ENCODE measurements at regions not wholly inside any gene's neighbourhood (a gene's known extent, or its start where the extent isn't known, plus 50 kb on each side); places are given as distances from the start of the nearest gene placed in this dataset.

DNA sequence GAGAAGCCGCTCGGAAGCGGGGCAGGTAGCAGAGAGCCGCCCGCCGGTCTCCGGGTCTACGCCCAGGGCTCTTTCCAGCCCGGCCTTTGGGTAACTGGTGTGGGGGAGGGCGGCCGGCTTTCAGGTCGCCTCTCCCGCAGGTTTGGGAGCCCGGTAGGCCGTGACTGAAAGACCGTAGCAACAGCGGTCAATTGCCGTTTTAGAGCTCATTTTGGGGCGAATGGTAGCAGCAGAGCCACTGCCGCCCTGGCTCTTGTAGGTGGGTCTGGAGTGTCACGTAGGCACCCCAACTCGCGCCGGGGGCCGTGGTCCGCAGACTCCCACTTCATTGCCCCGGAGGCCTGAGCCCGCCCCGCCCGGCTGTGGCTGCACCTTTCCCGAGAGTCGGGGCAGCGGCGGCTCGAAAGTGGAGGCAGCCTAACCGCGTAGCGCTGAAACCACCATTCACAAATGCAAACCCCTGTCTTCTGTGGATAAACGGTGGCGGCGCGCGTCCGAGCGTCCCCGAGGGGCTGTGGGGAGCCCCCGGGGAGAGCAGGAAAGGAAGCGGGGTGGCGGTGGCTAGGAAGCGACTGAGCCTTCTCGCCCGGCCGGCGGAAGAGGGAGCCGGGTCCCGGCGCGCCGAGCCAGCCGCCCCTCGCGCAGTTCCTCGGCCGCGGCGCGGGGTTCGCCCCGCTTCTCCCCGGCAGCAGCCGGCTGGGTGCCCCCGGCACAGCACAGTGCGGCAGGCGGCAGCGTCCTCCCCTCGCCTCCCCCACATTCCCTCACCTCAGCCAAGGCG is 2185.1 kb upstream of the TENM3 start:
- peaks cover 0 to 4% of the 10 kb centered on the region in 2 donors for H3K9me3 Mint-ChIP-seq
- ATAC-seq (replicated peaks), result no peak
- no peak for DNase-seq
- H3K4me1 Mint-ChIP-seq (ENCODE audit: low read depth in 2 of 2), result no peaks in the 10 kb centered on the region
- H3K27me3 Mint-ChIP-seq, result peaks cover 8 to 27% of the 10 kb centered on the region in 2 donors
- no peak overlapping the region for H3K4me3 Mint-ChIP-seq
- H3K27ac Mint-ChIP-seq, result no peak overlapping the region
- H3K36me3 Mint-ChIP-seq (ENCODE audit: insufficient read depth), result no peaks in the 10 kb centered on the region

- H3K4me3 Mint-ChIP-seq, result no peak overlapping the region
- no peaks in the 10 kb centered on the region for H3K4me1 Mint-ChIP-seq (ENCODE audit: low read depth in 2 of 2)
- ATAC-seq (replicated peaks), result no peak
- DNase-seq, result no peak
- no peaks in the 10 kb centered on the region for H3K36me3 Mint-ChIP-seq (ENCODE audit: insufficient read depth)
- H3K27ac Mint-ChIP-seq, result no peak overlapping the region
- peaks cover 8 to 27% of the 10 kb centered on the region in 2 donors for H3K27me3 Mint-ChIP-seq
- H3K9me3 Mint-ChIP-seq, result peaks cover 0 to 4% of the 10 kb centered on the region in 2 donors
Measured at GRCh38 chr4:180058691-180059215, 2184.4 kb upstream of the TENM3 start.

- Mint-ChIP-seq H3K36me3 (ENCODE audit: insufficient read depth) (no peaks in the 10 kb centered on the region), H3K27me3 (peaks cover 8 to 27% of the 10 kb centered on the region in 2 donors)
- DNase-seq, result no peak
Measured at GRCh38 chr4:180059216-180059881, 2183.9 kb upstream of the TENM3 start.

GRCh38 chr4:180060159-180060889 is 2182.9 kb upstream of the TENM3 start:
- peaks cover 8 to 27% of the 10 kb centered on the region in 2 donors for H3K27me3 Mint-ChIP-seq

More at GRCh38 chr4:180059216-180059881, 2183.9 kb upstream of the TENM3 start:
- Mint-ChIP-seq H3K4me1 (ENCODE audit: low read depth in 2 of 2) (no peaks in the 10 kb centered on the region), H3K4me3 (no peak overlapping the region), H3K27ac (no peak overlapping the region), H3K9me3 (peaks cover 0 to 4% of the 10 kb centered on the region in 2 donors)
- ATAC-seq (replicated peaks), result no peak

GRCh38 chr4:180081072-180081471 is 2162.1 kb upstream of the TENM3 start:
- H3K9me3 Mint-ChIP-seq, result peaks cover 0 to 4% of the 10 kb centered on the region in 2 donors
- H3K4me3 Mint-ChIP-seq, result no peak overlapping the region
- H3K36me3 Mint-ChIP-seq (ENCODE audit: insufficient read depth), result no peaks in the 10 kb centered on the region
- H3K27me3 Mint-ChIP-seq, result no peaks in the 10 kb centered on the region
- ATAC-seq (replicated peaks) (no peak), DNase-seq (no peak)
- no peak overlapping the region for H3K27ac Mint-ChIP-seq
- no peaks in the 10 kb centered on the region for H3K4me1 Mint-ChIP-seq (ENCODE audit: low read depth in 2 of 2)

More at GRCh38 chr4:180060159-180060889, 2182.9 kb upstream of the TENM3 start:
- Mint-ChIP-seq H3K27ac (no peak overlapping the region), H3K4me1 (ENCODE audit: low read depth in 2 of 2) (no peaks in the 10 kb centered on the region), H3K9me3 (peaks cover 0 to 4% of the 10 kb centered on the region in 2 donors), H3K4me3 (no peak overlapping the region), H3K36me3 (ENCODE audit: insufficient read depth) (no peaks in the 10 kb centered on the region)
- DNase-seq, result no peak
- ATAC-seq (replicated peaks), result no peak

- Mint-ChIP-seq H3K27me3 (no peaks in the 10 kb centered on the region), H3K4me1 (ENCODE audit: low read depth in 2 of 2) (no peaks in the 10 kb centered on the region), H3K9me3 (peaks cover 0 to 2% of the 10 kb centered on the region in 2 donors), H3K27ac (no peak overlapping the region), H3K36me3 (ENCODE audit: insufficient read depth) (no peaks in the 10 kb centered on the region), H3K4me3 (no peak overlapping the region)
- DNase-seq (no peak), ATAC-seq (replicated peaks) (no peak)
Measured at GRCh38 chr4:180084561-180084960, 2158.6 kb upstream of the TENM3 start.

DNA sequence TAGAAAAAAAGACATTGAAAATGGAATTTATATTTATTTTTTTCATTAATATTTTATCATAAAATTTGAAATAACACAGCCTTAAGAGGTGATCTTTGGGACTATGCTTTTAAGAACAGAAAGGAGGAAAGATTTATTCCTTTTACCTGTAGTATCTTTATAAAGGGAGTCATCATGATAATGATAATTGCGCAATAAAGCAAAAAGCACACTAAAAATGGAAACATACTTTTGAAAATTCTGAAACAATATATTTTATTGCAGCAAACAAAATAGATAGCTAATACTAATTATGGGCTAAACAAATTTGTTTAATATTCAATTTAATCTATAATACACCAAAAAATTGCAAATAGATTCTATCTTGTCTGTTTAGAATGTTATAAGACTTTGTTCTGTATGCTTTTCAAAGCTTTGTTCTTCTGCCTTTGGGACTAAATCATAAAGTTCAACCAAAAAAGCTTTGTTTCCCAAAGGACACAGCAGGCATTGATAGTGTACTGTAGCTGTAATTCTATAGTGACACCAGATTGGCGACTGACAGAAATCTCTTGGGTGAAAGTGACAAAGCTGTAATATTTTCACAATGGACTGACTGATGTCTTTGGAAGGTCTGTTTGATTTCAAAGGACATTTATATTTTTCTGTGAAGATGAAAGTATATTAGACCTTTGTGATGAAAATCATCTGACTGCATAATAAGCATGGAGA is 2156.6 kb upstream of the TENM3 start:
- Mint-ChIP-seq H3K9me3 (peaks cover 0 to 2% of the 10 kb centered on the region in 2 donors), H3K4me1 (ENCODE audit: low read depth in 2 of 2) (no peaks in the 10 kb centered on the region), H3K27me3 (no peaks in the 10 kb centered on the region), H3K36me3 (ENCODE audit: insufficient read depth) (no peaks in the 10 kb centered on the region), H3K4me3 (no peak overlapping the region), H3K27ac (no peak overlapping the region)
- DNase-seq (no peak), ATAC-seq (replicated peaks) (no peak)

DNA sequence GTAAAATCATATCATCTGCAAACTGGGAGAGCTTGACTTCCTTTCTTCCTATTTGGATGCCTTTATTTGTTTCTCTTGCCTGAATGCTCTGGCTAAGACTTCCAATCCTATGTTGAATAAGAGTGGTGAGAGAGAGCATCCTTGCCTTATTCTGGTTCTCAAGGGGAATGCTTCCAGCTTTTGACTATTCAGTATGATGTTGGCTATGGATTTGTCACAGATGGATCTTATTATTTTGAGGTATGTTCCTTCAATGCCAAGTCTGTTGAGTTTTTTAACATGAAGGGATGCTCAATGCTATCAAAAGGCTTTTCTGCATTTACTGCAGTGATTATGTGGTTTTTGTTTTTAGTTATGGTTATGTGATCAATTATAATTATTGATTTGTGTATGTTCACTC is 2144.6 kb upstream of the TENM3 start:
- Mint-ChIP-seq H3K9me3 (peaks cover 7 to 21% of the 10 kb centered on the region in 2 donors), H3K27me3 (no peaks in the 10 kb centered on the region), H3K27ac (no peak overlapping the region), H3K4me3 (no peak overlapping the region), H3K36me3 (ENCODE audit: insufficient read depth) (no peaks in the 10 kb centered on the region), H3K4me1 (ENCODE audit: low read depth in 2 of 2) (no peaks in the 10 kb centered on the region)
- ATAC-seq (replicated peaks) (no peak), DNase-seq (no peak)

GRCh38 chr4:180099957-180100356 is 2143.2 kb upstream of the TENM3 start:
- no peaks in the 10 kb centered on the region for H3K27me3 Mint-ChIP-seq
- no peaks in the 10 kb centered on the region for H3K4me1 Mint-ChIP-seq (ENCODE audit: low read depth in 2 of 2)
- H3K36me3 Mint-ChIP-seq (ENCODE audit: insufficient read depth), result no peaks in the 10 kb centered on the region
- ATAC-seq (replicated peaks), result no peak
- DNase-seq, result no peak
- H3K9me3 Mint-ChIP-seq, result peaks cover 7 to 21% of the 10 kb centered on the region in 2 donors
- H3K4me3 Mint-ChIP-seq, result no peak overlapping the region
- no peak overlapping the region for H3K27ac Mint-ChIP-seq

GRCh38 chr4:180100433-180101344 is 2142.5 kb upstream of the TENM3 start:
- DNase-seq, result no peak

GRCh38 chr4:180101348-180102083 is 2141.7 kb upstream of the TENM3 start:
- H3K9me3 Mint-ChIP-seq, result peaks cover 7 to 16% of the 10 kb centered on the region in 2 donors
- no peaks in the 10 kb centered on the region for H3K4me1 Mint-ChIP-seq (ENCODE audit: low read depth in 2 of 2)
- no peaks in the 10 kb centered on the region for H3K27me3 Mint-ChIP-seq
- H3K27ac Mint-ChIP-seq, result no peak overlapping the region
- DNase-seq (no peak), ATAC-seq (replicated peaks) (no peak)
- H3K36me3 Mint-ChIP-seq (ENCODE audit: insufficient read depth), result no peaks in the 10 kb centered on the region
- no peak overlapping the region for H3K4me3 Mint-ChIP-seq

More at GRCh38 chr4:180100433-180101344, 2142.5 kb upstream of the TENM3 start:
- Mint-ChIP-seq H3K4me3 (no peak overlapping the region), H3K27me3 (no peaks in the 10 kb centered on the region), H3K4me1 (ENCODE audit: low read depth in 2 of 2) (no peaks in the 10 kb centered on the region), H3K9me3 (peaks cover 7 to 17% of the 10 kb centered on the region in 2 donors), H3K27ac (no peak overlapping the region), H3K36me3 (ENCODE audit: insufficient read depth) (no peaks in the 10 kb centered on the region)
- no peak for ATAC-seq (replicated peaks)

GRCh38 chr4:180103794-180104193 is 2139.4 kb upstream of the TENM3 start:
- Mint-ChIP-seq H3K4me1 (ENCODE audit: low read depth in 2 of 2) (no peaks in the 10 kb centered on the region), H3K9me3 (peaks cover 7 to 25% of the 10 kb centered on the region in 2 donors), H3K27ac (no peak overlapping the region), H3K27me3 (no peaks in the 10 kb centered on the region), H3K36me3 (ENCODE audit: insufficient read depth) (no peaks in the 10 kb centered on the region), H3K4me3 (no peak overlapping the region)
- DNase-seq (no peak), ATAC-seq (replicated peaks) (no peak)

All from effector memory CD8-positive, alpha-beta T cell (primary cell).